Transverse colon (tissue), 4 donors: ENCODE measurements at regions not wholly inside any gene's neighbourhood (a gene's known extent, or its start where the extent isn't known, plus 50 kb on each side); places are given as distances from the start of the nearest gene placed in this dataset.
"Not testable (repeated sequence)": the region's sequence is repeated elsewhere in the genome, so short reads cannot be mapped to it uniquely, and the experiment has no call there.

Source experiments
- POLR2AphosphoS5 ChIP-seq, 3 donors: sonication (generic); formaldehyde crosslinking; IDR thresholded peaks; one replicate each; pipeline ENCODE4 v1.6.1; 2016; ENCODE audit warnings: antibody characterized with exemption in 3 of 3
- TF ChIP-seq, protein P1 (sequence below), 5 experiments: fragments of 200-600 bp in 3 of 5; fragments of 450-650 bp in 2 of 5; sonication (generic) in 3 of 5; IDR thresholded peaks; 1 replicate in 2 of 5; 2 replicates in 3 of 5; pipeline ENCODE4 v1.5.1; 2016 to 2017; ENCODE audit warnings: antibody characterized with exemption in 5 of 5, inconsistent platforms in 3 of 5, mild to moderate bottlenecking in 2 of 5, moderate library complexity in 1 of 5

DNA sequence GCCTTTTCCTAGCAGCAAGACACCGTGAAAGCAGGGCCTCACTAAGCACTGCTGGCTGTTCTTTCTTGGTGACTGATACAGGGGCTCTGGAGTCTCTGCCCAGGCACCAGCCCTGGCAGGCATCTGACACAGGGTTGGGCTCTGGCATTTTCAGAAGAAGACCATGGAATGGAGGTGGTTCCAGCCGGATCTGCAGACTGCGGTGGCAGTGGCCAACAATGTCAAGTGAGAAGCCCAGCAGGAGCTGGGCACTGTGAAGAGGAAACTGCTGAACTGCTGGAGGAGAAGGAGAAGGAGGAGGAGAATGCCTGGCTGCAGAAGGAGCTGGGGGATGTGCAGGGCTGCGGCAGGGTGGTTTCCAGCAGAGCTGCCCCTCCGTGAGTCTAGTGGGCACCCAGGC, 101.8 kb downstream of the TBC1D26 start:
- TF ChIP-seq POLR2AphosphoS5 (IDR thresholded peaks at IDR 0.05), result not testable (repeated sequence)
- TF ChIP-seq, protein P1, sequence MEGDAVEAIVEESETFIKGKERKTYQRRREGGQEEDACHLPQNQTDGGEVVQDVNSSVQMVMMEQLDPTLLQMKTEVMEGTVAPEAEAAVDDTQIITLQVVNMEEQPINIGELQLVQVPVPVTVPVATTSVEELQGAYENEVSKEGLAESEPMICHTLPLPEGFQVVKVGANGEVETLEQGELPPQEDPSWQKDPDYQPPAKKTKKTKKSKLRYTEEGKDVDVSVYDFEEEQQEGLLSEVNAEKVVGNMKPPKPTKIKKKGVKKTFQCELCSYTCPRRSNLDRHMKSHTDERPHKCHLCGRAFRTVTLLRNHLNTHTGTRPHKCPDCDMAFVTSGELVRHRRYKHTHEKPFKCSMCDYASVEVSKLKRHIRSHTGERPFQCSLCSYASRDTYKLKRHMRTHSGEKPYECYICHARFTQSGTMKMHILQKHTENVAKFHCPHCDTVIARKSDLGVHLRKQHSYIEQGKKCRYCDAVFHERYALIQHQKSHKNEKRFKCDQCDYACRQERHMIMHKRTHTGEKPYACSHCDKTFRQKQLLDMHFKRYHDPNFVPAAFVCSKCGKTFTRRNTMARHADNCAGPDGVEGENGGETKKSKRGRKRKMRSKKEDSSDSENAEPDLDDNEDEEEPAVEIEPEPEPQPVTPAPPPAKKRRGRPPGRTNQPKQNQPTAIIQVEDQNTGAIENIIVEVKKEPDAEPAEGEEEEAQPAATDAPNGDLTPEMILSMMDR (IDR thresholded peaks at IDR 0.05), result not testable (repeated sequence)
